ENCODE measurements at regions not wholly inside any gene's neighbourhood (a gene's known extent, or its start where the extent isn't known, plus 50 kb on each side); places are given as distances from the start of the nearest gene placed in this dataset.

- 54% methylated on average over 2 of the region's 2 CpGs for WGBS
- intact Hi-C loops (cut with DNase I) = no loop called here
- Histone ChIP-seq H3K9me3 (no peaks in the 10 kb centered on the region), H3K4me3 (no peak overlapping the region), H3K36me3 (no peaks in the 10 kb centered on the region), H3K27me3 (replicated peaks; ENCODE audit: insufficient read depth) (no peaks in the 10 kb centered on the region), H3K27ac (no peak overlapping the region), H3K4me1 (replicated peaks) (no peaks in the 10 kb centered on the region)
- DNase-seq (ENCODE audit: low spot score) = no peak
- TF ChIP-seq CTCF (IDR thresholded peaks at IDR 0.05) (no peak), POLR2AphosphoS5 (IDR thresholded peaks at IDR 0.05) (no peak), POLR2A (IDR thresholded peaks at IDR 0.05) (no peak)
Measured at GRCh38 chr14:84708865-84709264, 821.1 kb upstream of the FLRT2 start.

- no peak for TF ChIP-seq POLR2A (IDR thresholded peaks at IDR 0.05)
- TF ChIP-seq CTCF (IDR thresholded peaks at IDR 0.05) = no peak
- no peak for TF ChIP-seq POLR2AphosphoS5 (IDR thresholded peaks at IDR 0.05)
- H3K9me3 ChIP-seq = no peaks in the 10 kb centered on the region
- no peaks in the 10 kb centered on the region for H3K4me1 ChIP-seq (replicated peaks)
- 80% methylated on average over 4 of the region's 4 CpGs for WGBS
- no peaks in the 10 kb centered on the region for H3K36me3 ChIP-seq
- no peak overlapping the region for H3K4me3 ChIP-seq
- intact Hi-C loops (cut with DNase I) = no loop called here
- no peak for DNase-seq (ENCODE audit: low spot score)
- H3K27me3 ChIP-seq (replicated peaks; ENCODE audit: insufficient read depth) = no peaks in the 10 kb centered on the region
- no peak overlapping the region for H3K27ac ChIP-seq
Measured at GRCh38 chr14:84726471-84726870, 803.5 kb upstream of the FLRT2 start.

GRCh38 chr14:84749191-84749955 lies 780.6 kb upstream of the FLRT2 start:
- no peak for TF ChIP-seq POLR2A (IDR thresholded peaks at IDR 0.05)
- TF ChIP-seq CTCF (IDR thresholded peaks at IDR 0.05) = no peak
- no peak for TF ChIP-seq POLR2AphosphoS5 (IDR thresholded peaks at IDR 0.05)
- no peaks in the 10 kb centered on the region for H3K9me3 ChIP-seq
- no peaks in the 10 kb centered on the region for H3K27me3 ChIP-seq (replicated peaks; ENCODE audit: insufficient read depth)
- WGBS = 90% methylated on average over 6 of the region's 6 CpGs
- no peak overlapping the region for H3K4me3 ChIP-seq
- no peak for DNase-seq (ENCODE audit: low spot score)
- intact Hi-C loops (cut with DNase I) = no loop called here
- H3K36me3 ChIP-seq = no peaks in the 10 kb centered on the region
- H3K4me1 ChIP-seq (replicated peaks) = no peaks in the 10 kb centered on the region
- H3K27ac ChIP-seq = no peak overlapping the region

- intact Hi-C loops (cut with DNase I) = no loop called here
- Histone ChIP-seq H3K27me3 (replicated peaks; ENCODE audit: insufficient read depth) (no peaks in the 10 kb centered on the region), H3K36me3 (no peaks in the 10 kb centered on the region), H3K4me3 (no peak overlapping the region), H3K4me1 (replicated peaks) (no peaks in the 10 kb centered on the region), H3K9me3 (no peaks in the 10 kb centered on the region), H3K27ac (no peak overlapping the region)
- WGBS = 31% methylated on average over 1 of the region's 1 CpG
- TF ChIP-seq CTCF (IDR thresholded peaks at IDR 0.05) (no peak), POLR2AphosphoS5 (IDR thresholded peaks at IDR 0.05) (no peak), POLR2A (IDR thresholded peaks at IDR 0.05) (no peak)
- no peak for DNase-seq (ENCODE audit: low spot score)
Measured at GRCh38 chr14:84750284-84750683, 779.7 kb upstream of the FLRT2 start.

All from prostate gland (tissue), 2 donors.